ENCODE measurements at regions not wholly inside any gene's neighbourhood (a gene's known extent, or its start where the extent isn't known, plus 50 kb on each side); places are given as distances from the start of the nearest gene placed in this dataset.

DNA sequence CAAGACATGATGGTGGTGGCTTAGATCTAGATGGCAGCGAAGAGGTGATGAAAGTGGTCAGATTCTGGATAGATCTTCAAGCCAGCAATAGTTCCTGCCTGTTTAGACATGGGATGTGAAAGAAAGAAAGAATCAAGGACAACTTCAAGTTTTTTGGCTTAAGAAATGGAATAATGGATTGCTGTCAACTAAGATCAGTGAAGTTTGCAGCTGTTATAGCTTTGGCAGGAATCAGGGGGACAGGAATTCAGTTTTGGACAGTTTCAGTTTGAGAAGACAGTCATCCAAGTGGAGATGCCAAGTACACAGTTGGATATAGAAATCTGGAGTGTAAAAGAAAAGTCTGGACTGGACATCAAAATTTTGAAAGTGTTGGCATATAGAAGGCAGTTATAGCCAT, 283.7 kb upstream of the PKDCC start:
- no peak overlapping the region for H3K4me3 ChIP-seq
- H3K27ac ChIP-seq = no peak overlapping the region

DNA sequence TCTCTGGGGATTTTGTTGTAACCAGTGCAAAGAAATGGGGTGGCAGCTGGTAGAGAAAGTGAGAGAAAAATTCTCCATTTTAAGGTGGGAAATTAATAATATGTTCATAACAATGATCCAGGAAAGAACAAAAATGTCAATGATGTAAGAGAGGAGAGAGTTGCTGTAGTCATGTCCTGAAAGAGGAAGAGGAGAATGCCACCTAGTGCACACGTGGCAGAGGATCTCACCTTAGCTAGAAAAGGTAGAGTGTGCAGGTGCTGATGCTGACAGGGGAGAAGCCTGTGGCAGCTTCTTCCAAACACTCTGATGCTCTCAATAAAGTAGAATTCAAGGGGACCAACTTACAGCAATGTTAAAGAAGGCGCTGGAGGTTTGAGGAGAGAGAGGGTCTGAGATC, 282.9 kb upstream of the PKDCC start:
- H3K27ac ChIP-seq = no peak overlapping the region

GRCh38 chr2:41768310-41768709, 279.5 kb upstream of the PKDCC start:
- H3K27ac ChIP-seq = no peak overlapping the region
- H3K4me3 ChIP-seq = no peak overlapping the region

More for the DNA sequence above, 282.9 kb upstream of the PKDCC start:
- no peak overlapping the region for H3K4me3 ChIP-seq

DNA sequence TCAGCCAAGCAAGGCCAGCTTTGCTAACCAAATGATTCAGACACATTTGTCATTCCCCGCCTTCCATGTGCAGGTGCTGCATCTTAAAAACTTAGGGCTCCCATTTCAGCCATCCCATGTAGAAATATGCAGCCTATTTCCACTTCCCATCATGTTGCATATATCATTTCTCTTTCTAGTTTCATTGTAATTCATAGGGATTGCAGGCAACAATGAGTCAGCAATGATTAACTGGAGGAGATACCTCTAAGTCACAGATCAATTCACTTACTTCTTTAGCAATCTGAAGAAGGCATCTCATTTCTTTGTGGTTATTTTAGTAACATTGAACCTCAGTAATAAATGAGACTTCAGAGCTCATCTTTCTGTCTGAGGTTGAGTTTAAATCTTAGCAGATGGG, 276.1 kb upstream of the PKDCC start:
- no peak overlapping the region for H3K27ac ChIP-seq
- no peak overlapping the region for H3K4me3 ChIP-seq

DNA sequence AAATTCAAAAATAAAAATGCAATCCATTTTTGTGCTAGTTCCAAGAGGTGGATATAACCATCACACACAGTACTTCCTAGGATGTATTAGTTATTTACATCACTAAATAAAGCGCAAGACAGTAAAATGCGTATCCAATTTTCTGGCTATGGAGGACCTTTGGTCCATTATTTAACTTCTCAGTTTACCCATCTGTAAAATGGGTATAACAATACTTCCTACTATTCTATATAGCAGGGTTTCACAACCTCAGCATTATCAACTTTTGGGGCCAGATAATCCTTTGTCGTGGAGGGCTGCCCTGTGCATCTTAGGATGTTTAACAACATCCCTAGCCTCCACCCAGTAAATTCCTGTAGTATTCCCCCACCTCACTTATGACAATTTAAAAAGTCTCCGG, 275.1 kb upstream of the PKDCC start:
- H3K27ac ChIP-seq = no peak overlapping the region
- H3K4me3 ChIP-seq = no peak overlapping the region

DNA sequence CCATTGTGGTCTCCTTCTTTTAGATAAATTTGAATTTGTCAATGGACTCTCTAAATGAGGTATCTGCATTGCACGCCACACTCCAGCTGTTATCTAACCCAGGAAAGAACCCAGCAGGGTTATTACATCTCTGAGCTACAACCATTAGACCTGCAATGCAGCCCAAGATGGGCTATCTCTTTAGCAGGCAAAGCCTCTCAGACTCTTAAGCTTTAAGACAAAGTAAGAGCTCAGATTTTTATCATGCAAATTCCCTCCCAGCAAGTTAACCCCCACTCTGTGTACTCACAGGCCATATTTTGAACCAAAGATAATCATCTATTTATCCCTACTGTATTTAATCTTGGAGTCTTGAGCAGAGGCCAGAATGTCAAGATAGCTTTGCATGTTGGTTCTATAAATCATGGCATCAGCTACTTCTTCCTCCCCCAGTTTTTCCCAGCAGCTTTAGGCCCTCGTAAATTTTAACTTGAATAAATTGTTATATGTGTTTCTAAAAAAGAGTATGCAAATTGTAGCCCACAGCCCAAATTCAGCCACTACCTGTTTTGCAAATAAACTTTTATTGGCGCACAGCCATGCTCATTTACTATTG, 273.7 kb upstream of the PKDCC start:
- no peak overlapping the region for H3K27ac ChIP-seq
- H3K4me3 ChIP-seq = no peak overlapping the region

DNA sequence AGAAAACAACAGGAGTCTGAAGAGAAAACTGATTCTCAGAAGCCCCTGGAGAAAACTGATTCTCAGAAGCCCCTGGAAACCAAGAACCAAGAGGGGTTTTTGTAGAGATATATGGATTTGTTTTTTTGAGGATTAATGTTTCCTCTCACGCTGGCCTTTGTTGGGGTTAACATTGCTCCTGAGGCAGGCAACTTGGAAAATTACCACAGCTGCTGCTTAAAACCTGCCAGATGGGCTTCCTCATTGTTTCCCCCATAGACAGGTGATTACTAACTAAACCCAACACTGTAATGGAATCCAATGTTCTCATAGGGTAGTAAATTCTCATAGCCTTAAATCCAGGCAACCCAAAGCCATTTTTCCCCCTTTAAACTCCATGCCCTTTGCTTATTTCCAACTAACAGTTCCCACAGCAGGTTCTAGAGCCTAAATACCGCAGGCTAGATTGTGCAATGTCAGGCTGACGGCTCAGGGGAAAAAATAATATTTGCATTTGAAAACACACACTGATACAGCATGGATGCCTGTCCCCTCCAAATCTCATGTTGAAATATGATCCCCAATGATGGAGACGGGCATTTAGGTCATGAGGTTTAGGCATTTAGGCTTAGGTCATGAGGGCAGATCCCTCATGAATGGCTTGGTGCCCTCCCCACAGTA, 272.3 kb upstream of the PKDCC start:
- no peak overlapping the region for H3K4me3 ChIP-seq

DNA sequence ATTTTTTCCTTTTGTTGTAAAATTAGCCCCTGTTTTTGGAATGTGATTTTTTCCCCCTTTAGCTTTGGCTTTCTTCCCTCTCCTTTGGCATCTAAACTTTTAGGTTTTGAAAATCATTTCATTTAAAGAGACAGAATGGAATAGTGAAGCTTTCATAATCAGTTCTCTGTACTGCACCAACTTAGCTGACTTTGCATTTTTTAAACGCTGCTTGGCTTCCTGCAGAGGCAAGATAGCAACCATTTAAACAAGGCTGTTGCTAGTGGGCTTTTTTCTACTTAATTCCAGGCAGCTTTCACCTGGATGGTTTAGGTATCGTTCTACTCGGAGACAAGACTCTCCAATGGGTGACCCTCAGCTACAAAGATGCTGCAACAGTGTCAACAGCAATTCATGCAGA, 267.9 kb upstream of the PKDCC start:
- H3K27ac ChIP-seq = no peak overlapping the region
- H3K4me3 ChIP-seq = no peak overlapping the region

More for the DNA sequence above, 272.3 kb upstream of the PKDCC start:
- no peak overlapping the region for H3K27ac ChIP-seq

DNA sequence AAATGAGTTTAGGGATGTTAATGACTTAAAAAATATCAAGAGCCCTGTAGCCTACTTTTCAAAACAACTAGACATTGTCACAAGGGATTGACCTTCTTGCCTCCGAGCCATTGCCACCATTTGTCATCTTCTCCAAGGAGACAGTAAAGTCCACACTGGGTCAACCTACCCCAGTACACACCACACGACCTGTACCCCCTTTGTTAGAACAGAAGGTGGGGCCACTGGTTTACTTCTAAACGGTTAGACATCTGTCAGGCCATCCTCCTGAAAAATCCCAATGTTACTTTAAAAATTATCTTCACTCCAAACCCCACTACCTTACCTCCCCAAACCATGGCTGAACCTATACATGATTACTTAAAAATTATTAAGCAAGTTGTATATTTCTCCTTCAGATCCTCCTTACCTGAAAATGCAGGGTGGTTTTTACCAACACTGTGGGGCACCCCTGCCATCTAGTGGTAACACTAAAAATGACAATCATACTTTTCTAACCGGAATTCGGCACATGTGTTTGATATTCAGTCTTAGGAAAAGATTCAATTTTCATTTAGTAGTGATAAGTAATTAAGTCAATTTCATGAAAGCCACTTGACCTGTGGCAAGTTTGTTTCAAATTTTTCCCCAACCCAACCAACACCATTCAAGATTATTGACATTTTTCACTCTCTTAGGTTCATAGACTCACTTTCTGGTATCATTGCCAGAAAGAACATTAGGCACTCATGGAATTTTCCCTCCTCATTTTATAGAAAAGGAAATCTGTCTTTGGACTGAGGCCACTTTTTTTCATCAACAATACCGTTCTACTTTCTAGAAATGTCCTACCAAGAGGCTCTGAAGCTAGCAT, 265.3 kb upstream of the PKDCC start:
- Histone ChIP-seq H3K27ac (no peak overlapping the region), H3K4me3 (no peak overlapping the region)

DNA sequence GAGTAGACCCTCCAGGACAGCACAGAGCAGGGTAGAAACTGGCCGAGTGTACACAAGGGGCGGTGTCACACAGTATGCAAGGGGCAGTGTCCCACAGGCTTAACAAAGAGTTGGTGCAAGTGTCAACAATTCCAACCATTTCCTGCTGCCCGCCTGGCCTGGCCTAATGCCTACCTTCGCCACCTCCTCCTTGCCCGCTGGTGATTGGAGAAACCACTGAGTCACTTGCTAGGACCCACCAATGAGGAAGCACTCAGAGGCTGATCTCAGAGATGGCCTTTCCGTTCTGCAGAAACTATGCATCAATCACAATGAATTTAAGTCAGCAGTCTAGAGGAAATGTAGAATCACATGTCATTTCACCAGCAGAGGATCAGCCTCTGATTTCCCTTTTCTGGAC, 263.3 kb upstream of the PKDCC start:
- Histone ChIP-seq H3K27ac (no peak overlapping the region), H3K4me3 (no peak overlapping the region)

- Histone ChIP-seq H3K27ac (no peak overlapping the region), H3K4me3 (no peak overlapping the region)
These were observed 262.4 kb upstream of the PKDCC start for GRCh38 chr2:41785251-41786022.

DNA sequence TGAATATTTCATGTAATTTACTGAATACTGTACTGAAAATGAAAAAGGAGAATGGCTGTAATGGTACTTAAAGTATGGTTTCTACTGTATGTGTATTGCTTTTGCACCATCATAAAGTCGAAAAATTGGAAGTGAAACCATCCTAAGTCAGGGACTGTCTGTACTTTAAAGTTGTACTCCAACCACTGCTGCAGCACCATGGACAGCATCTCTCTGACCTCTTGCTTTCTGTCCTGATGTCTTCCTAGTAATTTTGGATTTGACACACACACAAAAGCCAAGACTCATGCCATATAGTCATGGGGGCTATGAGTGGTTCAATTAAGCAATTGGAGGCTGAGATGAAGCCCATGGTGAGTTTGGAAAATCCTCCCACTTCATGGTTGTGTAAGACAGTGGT, 256.3 kb upstream of the PKDCC start:
- no peak overlapping the region for H3K27ac ChIP-seq
- H3K4me3 ChIP-seq = no peak overlapping the region

GRCh38 chr2:41803361-41803760, 244.5 kb upstream of the PKDCC start:
- H3K27ac ChIP-seq = no peak overlapping the region
- no peak overlapping the region for H3K4me3 ChIP-seq

GRCh38 chr2:41806286-41806685, 241.5 kb upstream of the PKDCC start:
- no peak overlapping the region for H3K27ac ChIP-seq
- no peak overlapping the region for H3K4me3 ChIP-seq

DNA sequence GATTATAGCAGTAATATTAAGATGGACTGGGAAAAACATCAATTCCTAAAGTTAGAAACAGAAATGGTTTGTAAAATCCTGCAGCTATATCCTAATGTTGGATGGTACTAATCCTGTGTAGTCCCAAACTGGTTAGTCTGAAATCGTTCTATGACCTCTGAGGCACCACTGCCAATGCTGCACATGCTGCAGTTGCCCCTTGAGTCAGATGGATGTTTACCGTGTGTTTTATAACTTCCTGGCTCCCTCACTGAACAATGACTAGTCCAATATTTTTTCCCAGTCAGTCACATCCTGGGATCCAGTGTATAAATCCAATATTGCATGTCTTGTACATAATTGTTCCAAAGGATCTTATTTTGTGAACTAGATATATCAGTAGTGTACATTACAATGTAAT, 226.7 kb upstream of the PKDCC start:
- no peak overlapping the region for H3K27ac ChIP-seq
- H3K4me3 ChIP-seq = no peak overlapping the region

GRCh38 chr2:41826921-41827320, 220.9 kb upstream of the PKDCC start:
- Histone ChIP-seq H3K27ac (no peak overlapping the region), H3K4me3 (no peak overlapping the region)

GRCh38 chr2:41827354-41827971, 220.4 kb upstream of the PKDCC start:
- Histone ChIP-seq H3K27ac (no peak overlapping the region), H3K4me3 (no peak overlapping the region)

GRCh38 chr2:41828052-41828643, 219.7 kb upstream of the PKDCC start:
- Histone ChIP-seq H3K27ac (no peak overlapping the region), H3K4me3 (no peak overlapping the region)

- Histone ChIP-seq H3K27ac (no peak overlapping the region), H3K4me3 (no peak overlapping the region)
These were observed 218.8 kb upstream of the PKDCC start for GRCh38 chr2:41829052-41829451.

DNA sequence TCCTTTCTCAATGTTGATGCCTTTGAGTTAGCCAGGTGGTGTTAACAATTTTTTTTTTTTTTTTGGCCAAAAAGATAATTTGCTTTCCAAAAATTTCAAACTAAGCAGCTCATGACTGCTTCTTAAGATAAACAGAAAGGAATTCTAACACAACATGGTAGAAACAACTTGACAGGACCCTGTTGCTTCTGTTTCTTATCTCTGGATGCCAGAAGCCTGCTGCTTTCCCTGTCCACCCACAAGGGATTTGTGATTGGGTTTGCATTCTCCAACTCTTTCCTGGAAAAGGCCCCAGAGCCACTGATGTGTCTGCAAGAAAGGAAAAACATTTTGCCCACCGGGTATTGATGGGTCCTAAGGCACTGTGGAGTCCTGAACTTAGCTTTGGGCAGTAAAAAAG, 217.2 kb upstream of the PKDCC start:
- Histone ChIP-seq H3K4me3 (no peak overlapping the region), H3K27ac (no peak overlapping the region)

All from skin epidermis (tissue), 12 donors.